Ishikawa (cell line): ENCODE measurements at regions not wholly inside any gene's neighbourhood (a gene's known extent, or its start where the extent isn't known, plus 50 kb on each side); places are given as distances from the start of the nearest gene placed in this dataset.

ENCODE experiments used
- CEBPB ChIP-seq: IDR thresholded peaks from 2 replicates; pipeline ENCODE4 v1.6.1; 2012
- CREB1 ChIP-seq: IDR thresholded peaks from 2 replicates; pipeline ENCODE4 v1.6.1; 2012; ENCODE audit warnings: low read depth
- EGR1 ChIP-seq: IDR thresholded peaks from 2 replicates; pipeline ENCODE4 v1.6.1; 2012
- EP300 ChIP-seq: IDR thresholded peaks from 2 replicates; pipeline ENCODE4 v1.6.1; 2012; ENCODE audit warnings: borderline replicate concordance
- FOXM1 ChIP-seq: IDR thresholded peaks from 2 replicates; pipeline ENCODE4 v1.6.1; 2012; ENCODE audit warnings: low read depth, borderline replicate concordance
- MAX ChIP-seq: IDR thresholded peaks from 2 replicates; pipeline ENCODE4 v1.6.1; 2012
- NFIC ChIP-seq: IDR thresholded peaks from 2 replicates; pipeline ENCODE4 v1.6.1; 2012
- RAD21 ChIP-seq: IDR thresholded peaks from 2 replicates; pipeline ENCODE4 v1.6.1; 2012; ENCODE audit warnings: low read depth
- REST ChIP-seq: IDR thresholded peaks from 2 replicates; pipeline ENCODE4 v1.6.1; 2012; ENCODE audit warnings: low read depth, mild to moderate bottlenecking
- TAF1 ChIP-seq: IDR thresholded peaks from 2 replicates; pipeline ENCODE4 v1.6.1; 2012; ENCODE audit warnings: low read depth, mild to moderate bottlenecking
- TCF12 ChIP-seq: IDR thresholded peaks from 2 replicates; pipeline ENCODE4 v1.6.1; 2012; ENCODE audit warnings: low read depth
- TEAD4 ChIP-seq: IDR thresholded peaks from 2 replicates; pipeline ENCODE4 v1.6.1; 2012
- USF1 ChIP-seq: IDR thresholded peaks from 2 replicates; pipeline ENCODE4 v1.6.1; 2012
- YY1 ChIP-seq: IDR thresholded peaks from 2 replicates; pipeline ENCODE4 v1.6.1; 2012; ENCODE audit warnings: low read depth
- ZBTB7A ChIP-seq: IDR thresholded peaks from 2 replicates; pipeline ENCODE4 v1.6.1; 2012; ENCODE audit warnings: low read depth

- no peak for TF ChIP-seq CREB1
- no peak for TF ChIP-seq NFIC
- no peak for TF ChIP-seq MAX
- TF ChIP-seq RAD21, result no peak
- TF ChIP-seq YY1, result no peak
- no peak for TF ChIP-seq FOXM1
These were observed 112.2 kb upstream of the LRRN1 start for GRCh38 chr3:3686907-3687648.

- TF ChIP-seq REST, result no peak
- no peak for TF ChIP-seq EGR1
- TF ChIP-seq TCF12, result no peak
- no peak for TF ChIP-seq TAF1
- TF ChIP-seq FOXM1, result no peak
- no peak for TF ChIP-seq ZBTB7A
- TF ChIP-seq USF1, result no peak
- no peak for TF ChIP-seq YY1
- TF ChIP-seq CEBPB, result no peak
- no peak for TF ChIP-seq EP300
- TF ChIP-seq NFIC, result no peak
- no peak for TF ChIP-seq TEAD4
- TF ChIP-seq RAD21, result no peak
- no peak for TF ChIP-seq MAX
- no peak for TF ChIP-seq CREB1
These were observed 113.5 kb upstream of the LRRN1 start for GRCh38 chr3:3685721-3686120.

GRCh38 chr3:3683261-3683660 lies 116.0 kb upstream of the LRRN1 start:
- no peak for TF ChIP-seq CREB1
- TF ChIP-seq USF1, result no peak
- no peak for TF ChIP-seq TCF12

GRCh38 chr3:3675801-3676200 lies 123.4 kb upstream of the LRRN1 start:
- TF ChIP-seq EGR1 (no peak), NFIC (no peak)

GRCh38 chr3:3675186-3675585 lies 124.0 kb upstream of the LRRN1 start:
- TF ChIP-seq RAD21, result no peak
- TF ChIP-seq REST, result no peak
- TF ChIP-seq NFIC, result no peak
- TF ChIP-seq TEAD4, result no peak
- no peak for TF ChIP-seq ZBTB7A
- TF ChIP-seq EGR1, result no peak
- TF ChIP-seq YY1, result no peak

GRCh38 chr3:3666664-3667063 lies 132.6 kb upstream of the LRRN1 start:
- TF ChIP-seq NFIC (no peak), CREB1 (no peak), EP300 (no peak), ZBTB7A (no peak)

- no peak for TF ChIP-seq REST
- TF ChIP-seq TCF12, result no peak
- TF ChIP-seq CREB1, result no peak
- no peak for TF ChIP-seq YY1
- no peak for TF ChIP-seq TEAD4
- TF ChIP-seq RAD21, result no peak
- TF ChIP-seq NFIC, result no peak
- TF ChIP-seq USF1, result no peak
- no peak for TF ChIP-seq EP300
- no peak for TF ChIP-seq TAF1
- TF ChIP-seq CEBPB, result no peak
- TF ChIP-seq MAX, result no peak
- TF ChIP-seq FOXM1, result no peak
- no peak for TF ChIP-seq EGR1
- no peak for TF ChIP-seq ZBTB7A
These were observed 133.1 kb upstream of the LRRN1 start for GRCh38 chr3:3665961-3666640.
